Osteocyte (in vitro differentiated cells): ENCODE measurements at regions not wholly inside any gene's neighbourhood (a gene's known extent, or its start where the extent isn't known, plus 50 kb on each side); places are given as distances from the start of the nearest gene placed in this dataset.

Experiments
- DNase-seq: peaks from one replicate; pipeline ENCODE4 v3.0.0; 2021; ENCODE audit warnings: mixed read lengths; ENCODE audit not compliant: unreplicated experiment; ENCODE audit errors: extremely low spot score
- H3K27ac Mint-ChIP-seq: one replicate; pipeline ENCODE4 v1.8.0; 2021; ENCODE audit warnings: mild to moderate bottlenecking, mixed read lengths; ENCODE audit not compliant: unreplicated experiment
- H3K27me3 Mint-ChIP-seq: one replicate; pipeline ENCODE4 v1.8.0; 2021; ENCODE audit warnings: mixed read lengths; ENCODE audit not compliant: unreplicated experiment
- H3K36me3 Mint-ChIP-seq: one replicate; pipeline ENCODE4 v1.8.0; 2021; ENCODE audit warnings: mixed read lengths; ENCODE audit not compliant: unreplicated experiment
- H3K4me1 Mint-ChIP-seq: one replicate; pipeline ENCODE4 v1.8.0; 2021; ENCODE audit warnings: mixed read lengths; ENCODE audit not compliant: unreplicated experiment
- H3K4me3 Mint-ChIP-seq: one replicate; pipeline ENCODE4 v1.8.0; 2021; ENCODE audit warnings: mild to moderate bottlenecking, moderate library complexity, mixed read lengths; ENCODE audit not compliant: unreplicated experiment
- H3K9me3 Mint-ChIP-seq: one replicate; pipeline ENCODE4 v1.8.0; 2021; ENCODE audit warnings: mixed read lengths; ENCODE audit not compliant: unreplicated experiment
- TF ChIP-seq, protein P1 (sequence below): fragments of 200-600 bp; sonication (generic); IDR thresholded peaks from 2 replicates; pipeline ENCODE4 v1.5.0; 2021; ENCODE audit warnings: antibody characterized with exemption, mild to moderate bottlenecking, moderate library complexity

DNA sequence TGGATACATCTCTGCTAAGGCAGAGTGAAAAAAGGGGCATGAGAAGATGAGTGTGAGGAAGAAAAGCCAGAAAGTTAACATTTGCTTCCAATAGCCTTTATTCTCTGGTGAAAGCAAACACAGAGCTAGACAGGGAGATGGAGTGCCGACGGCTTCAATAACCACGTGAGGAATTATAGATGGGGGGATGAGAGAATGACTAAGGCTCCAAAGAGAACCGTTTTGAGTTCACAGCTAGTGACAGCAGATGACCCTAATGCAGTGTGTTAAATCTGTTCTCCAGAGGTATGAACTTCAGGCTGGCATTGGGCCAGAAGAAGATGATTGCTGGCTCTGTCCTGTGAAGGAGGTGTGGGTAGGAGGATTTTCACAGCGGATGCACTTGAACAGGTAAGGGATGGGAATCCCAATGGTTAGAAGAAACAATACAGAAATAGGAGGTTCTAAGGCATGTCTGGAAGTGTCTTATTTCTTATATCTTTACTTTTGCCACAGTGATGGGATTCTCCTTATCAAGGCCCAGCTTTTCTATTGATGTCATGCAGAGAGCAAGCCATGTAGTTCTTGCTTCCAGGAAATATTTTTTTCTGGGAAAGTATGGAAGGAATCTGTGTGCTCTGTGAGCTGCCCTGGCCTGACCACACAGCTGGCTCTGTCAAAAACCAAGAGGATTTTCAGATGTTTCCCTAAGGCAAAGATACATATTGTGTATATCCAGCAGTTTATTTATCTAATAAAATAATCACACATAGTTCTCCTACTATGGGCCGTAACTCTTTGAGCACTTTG lies 573.8 kb downstream of the LTN1 start:
- Mint-ChIP-seq H3K36me3 (no peaks in the 10 kb centered on the region), H3K4me1 (peaks cover 37% of the 10 kb centered on the region)

DNA sequence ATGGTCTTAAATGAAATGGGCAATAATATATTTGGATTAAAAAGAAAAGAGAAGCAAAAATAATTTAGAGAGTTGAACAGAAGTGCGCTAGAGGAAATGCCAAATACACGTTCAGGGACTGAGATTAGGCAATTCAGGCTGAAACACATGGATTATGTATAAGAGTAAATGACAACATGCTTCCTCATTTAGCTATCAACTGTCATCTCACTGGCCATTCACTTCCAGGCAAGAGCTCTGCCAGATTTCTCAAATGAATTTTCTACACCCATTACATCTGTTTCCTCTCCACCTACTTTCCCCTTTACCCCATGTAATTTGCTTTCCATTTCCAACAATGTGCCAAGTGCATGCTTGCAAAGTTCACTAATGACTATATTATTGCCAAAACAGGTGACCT lies 582.4 kb downstream of the LTN1 start:
- H3K27ac Mint-ChIP-seq, result no peak overlapping the region
- H3K4me3 Mint-ChIP-seq, result no peak overlapping the region
- DNase-seq, result no peak
- peaks cover 7% of the 10 kb centered on the region for H3K9me3 Mint-ChIP-seq
- no peaks in the 10 kb centered on the region for H3K27me3 Mint-ChIP-seq
- H3K4me1 Mint-ChIP-seq, result no peaks in the 10 kb centered on the region
- TF ChIP-seq, protein P1, sequence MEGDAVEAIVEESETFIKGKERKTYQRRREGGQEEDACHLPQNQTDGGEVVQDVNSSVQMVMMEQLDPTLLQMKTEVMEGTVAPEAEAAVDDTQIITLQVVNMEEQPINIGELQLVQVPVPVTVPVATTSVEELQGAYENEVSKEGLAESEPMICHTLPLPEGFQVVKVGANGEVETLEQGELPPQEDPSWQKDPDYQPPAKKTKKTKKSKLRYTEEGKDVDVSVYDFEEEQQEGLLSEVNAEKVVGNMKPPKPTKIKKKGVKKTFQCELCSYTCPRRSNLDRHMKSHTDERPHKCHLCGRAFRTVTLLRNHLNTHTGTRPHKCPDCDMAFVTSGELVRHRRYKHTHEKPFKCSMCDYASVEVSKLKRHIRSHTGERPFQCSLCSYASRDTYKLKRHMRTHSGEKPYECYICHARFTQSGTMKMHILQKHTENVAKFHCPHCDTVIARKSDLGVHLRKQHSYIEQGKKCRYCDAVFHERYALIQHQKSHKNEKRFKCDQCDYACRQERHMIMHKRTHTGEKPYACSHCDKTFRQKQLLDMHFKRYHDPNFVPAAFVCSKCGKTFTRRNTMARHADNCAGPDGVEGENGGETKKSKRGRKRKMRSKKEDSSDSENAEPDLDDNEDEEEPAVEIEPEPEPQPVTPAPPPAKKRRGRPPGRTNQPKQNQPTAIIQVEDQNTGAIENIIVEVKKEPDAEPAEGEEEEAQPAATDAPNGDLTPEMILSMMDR, result no peak
- no peaks in the 10 kb centered on the region for H3K36me3 Mint-ChIP-seq

More for the DNA sequence above, 573.8 kb downstream of the LTN1 start:
- no peaks in the 10 kb centered on the region for H3K9me3 Mint-ChIP-seq
- TF ChIP-seq, protein P1, result no peak
- H3K27me3 Mint-ChIP-seq, result no peaks in the 10 kb centered on the region
- no peak for DNase-seq
- H3K4me3 Mint-ChIP-seq, result no peak overlapping the region
- H3K27ac Mint-ChIP-seq, result no peak overlapping the region

DNA sequence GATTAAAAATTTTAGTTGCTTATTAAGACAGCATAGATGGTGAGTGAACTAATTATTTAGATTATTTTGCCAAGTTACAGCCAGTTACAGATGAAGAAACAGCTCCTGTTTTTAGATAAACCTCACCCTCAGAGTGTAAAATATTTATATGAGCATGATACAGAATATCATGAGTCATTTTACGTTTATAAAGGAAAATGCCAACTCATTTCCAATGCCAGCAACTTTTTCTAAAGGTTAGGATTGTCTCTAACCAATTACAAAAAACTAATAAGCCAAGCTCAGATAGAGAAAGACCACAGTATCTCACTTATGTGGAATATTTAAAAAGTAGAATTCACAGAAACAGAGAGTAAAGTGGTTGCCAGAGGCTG lies 590.1 kb downstream of the LTN1 start:
- Mint-ChIP-seq H3K27me3 (no peaks in the 10 kb centered on the region), H3K36me3 (no peaks in the 10 kb centered on the region), H3K27ac (no peak overlapping the region), H3K9me3 (peaks cover 7% of the 10 kb centered on the region), H3K4me3 (no peak overlapping the region), H3K4me1 (peaks cover 24% of the 10 kb centered on the region)
- DNase-seq, result no peak
- TF ChIP-seq, protein P1, result no peak

DNA sequence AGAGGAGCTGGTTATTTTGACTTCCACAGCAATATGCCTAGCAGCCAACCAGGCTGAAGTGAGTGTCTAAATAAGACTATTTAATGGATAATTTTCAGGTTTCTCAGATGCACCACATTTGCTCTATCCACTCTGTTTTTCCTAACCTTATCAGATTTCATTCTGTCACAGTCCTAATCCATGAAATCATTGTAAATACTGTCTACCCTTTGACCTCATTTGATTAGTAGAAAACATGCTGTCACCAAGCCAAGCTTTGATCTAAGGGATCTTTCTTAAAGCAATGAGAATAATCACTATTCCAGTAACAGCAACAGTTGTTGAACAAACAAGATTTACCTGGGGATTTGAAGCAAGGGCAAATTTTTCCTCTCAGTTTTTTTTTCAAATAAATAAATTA lies 595.6 kb downstream of the LTN1 start:
- Mint-ChIP-seq H3K27me3 (no peaks in the 10 kb centered on the region), H3K27ac (no peak overlapping the region), H3K4me3 (no peak overlapping the region), H3K4me1 (peaks cover 3% of the 10 kb centered on the region), H3K36me3 (no peaks in the 10 kb centered on the region), H3K9me3 (no peaks in the 10 kb centered on the region)
- DNase-seq, result no peak
- TF ChIP-seq, protein P1, result no peak

DNA sequence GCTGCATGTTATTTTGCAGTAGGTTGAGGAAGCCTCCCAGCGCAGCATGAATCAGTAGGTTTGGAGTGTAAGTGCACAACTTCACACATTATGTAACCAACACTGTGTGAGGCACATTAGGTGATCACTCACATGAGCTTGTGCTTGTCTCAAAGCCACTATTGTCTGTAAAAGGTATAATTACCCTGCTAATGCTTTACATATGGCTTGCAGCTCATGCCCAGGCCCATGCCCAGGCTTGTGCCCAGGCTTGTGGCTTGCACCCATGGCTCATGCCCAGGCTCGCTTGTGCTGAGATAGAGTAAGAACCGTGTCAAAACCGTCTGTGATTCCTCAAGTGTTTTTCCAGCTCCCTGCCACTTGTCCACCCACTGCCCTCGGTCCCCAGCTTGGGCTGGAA lies 596.3 kb downstream of the LTN1 start:
- no peak overlapping the region for H3K4me3 Mint-ChIP-seq
- no peaks in the 10 kb centered on the region for H3K4me1 Mint-ChIP-seq
- no peaks in the 10 kb centered on the region for H3K9me3 Mint-ChIP-seq
- H3K27me3 Mint-ChIP-seq, result no peaks in the 10 kb centered on the region
- no peak for DNase-seq
- H3K36me3 Mint-ChIP-seq, result no peaks in the 10 kb centered on the region
- H3K27ac Mint-ChIP-seq, result no peak overlapping the region
- TF ChIP-seq, protein P1, result no peak
